ENCODE measurements at regions not wholly inside any gene's neighbourhood (a gene's known extent, or its start where the extent isn't known, plus 50 kb on each side); places are given as distances from the start of the nearest gene placed in this dataset.

GRCh38 chr3:82636177-82636576 is 874.7 kb upstream of the GBE1 start:
- CTCF ChIA-PET, result no interaction called here
- TF ChIP-seq EZH2phosphoT487 (IDR thresholded peaks at IDR 0.05; ENCODE audit: borderline replicate concordance, low read length) (no peak), EZH2 (IDR thresholded peaks at IDR 0.05; ENCODE audit: low read length, unreplicated experiment) (no peak), CTCF (conservative IDR thresholded peaks at IDR 0.05; ENCODE audit: low read depth, low read length) (no peak)

GRCh38 chr3:82633319-82633718 is 871.9 kb upstream of the GBE1 start:
- Histone ChIP-seq H3K36me3 (ENCODE audit: low read depth, low read length) (no peaks in the 10 kb centered on the region), H3K4me3 (ENCODE audit: low read length) (no peak overlapping the region), H3K27me3 (ENCODE audit: low read length) (no peaks in the 10 kb centered on the region), H2AFZ (ENCODE audit: low read length) (no peak overlapping the region), H3K9ac (ENCODE audit: low read length) (no peak overlapping the region), H3K9me2 (replicated peaks; ENCODE audit: low read length) (no peaks in the 10 kb centered on the region), H3K79me2 (ENCODE audit: low read length) (no peaks in the 10 kb centered on the region), H3K4me1 (ENCODE audit: insufficient read depth, low read length) (peaks cover 6% of the 10 kb centered on the region; the same call in 1 of the 2 replicates), H3F3A (ENCODE audit: low read length, unreplicated experiment) (no peaks in the 10 kb centered on the region), H3K27ac (ENCODE audit: low read length) (no peak overlapping the region), H4K20me1 (ENCODE audit: low read length) (no peaks in the 10 kb centered on the region), H3K4me2 (ENCODE audit: low read length) (no peak overlapping the region), H3K9me3 (ENCODE audit: low read length) (no peaks in the 10 kb centered on the region)
- CTCF ChIA-PET, result no interaction called here
- DNase-seq (no peak), ATAC-seq (no peak)
- intact Hi-C loops (cut with micrococcal nuclease), result no loop called here
- no peak for TF ChIP-seq CTCF (conservative IDR thresholded peaks at IDR 0.05; ENCODE audit: low read depth, low read length)
- no peak for TF ChIP-seq EZH2 (IDR thresholded peaks at IDR 0.05; ENCODE audit: low read length, unreplicated experiment)
- no peak for TF ChIP-seq EZH2phosphoT487 (IDR thresholded peaks at IDR 0.05; ENCODE audit: borderline replicate concordance, low read length)
- POLR2A ChIA-PET (ENCODE audit: unreplicated experiment), result no interaction called here
- no TSS peak for BruUV-seq (replicated peaks)

More at GRCh38 chr3:82636177-82636576, 874.7 kb upstream of the GBE1 start:
- DNase-seq, result no peak
- no peaks in the 10 kb centered on the region for H3K9me2 ChIP-seq (replicated peaks; ENCODE audit: low read length)
- H3K9me3 ChIP-seq (ENCODE audit: low read length), result no peaks in the 10 kb centered on the region; the same call in 1 of the 2 replicates
- no peaks in the 10 kb centered on the region for H3F3A ChIP-seq (ENCODE audit: low read length, unreplicated experiment)
- no TSS peak for BruUV-seq (replicated peaks)
- POLR2A ChIA-PET (ENCODE audit: unreplicated experiment), result no interaction called here
- no peak overlapping the region for H3K4me3 ChIP-seq (ENCODE audit: low read length)
- no peak overlapping the region for H3K4me2 ChIP-seq (ENCODE audit: low read length)
- ATAC-seq, result no peak
- no peaks in the 10 kb centered on the region for H3K27me3 ChIP-seq (ENCODE audit: low read length)
- H3K9ac ChIP-seq (ENCODE audit: low read length), result no peak overlapping the region
- no peaks in the 10 kb centered on the region for H3K4me1 ChIP-seq (ENCODE audit: insufficient read depth, low read length)
- no peak overlapping the region for H2AFZ ChIP-seq (ENCODE audit: low read length)
- intact Hi-C loops (cut with micrococcal nuclease), result no loop called here
- H4K20me1 ChIP-seq (ENCODE audit: low read length), result no peaks in the 10 kb centered on the region
- no peaks in the 10 kb centered on the region for H3K79me2 ChIP-seq (ENCODE audit: low read length)
- no peak overlapping the region for H3K27ac ChIP-seq (ENCODE audit: low read length)
- no peaks in the 10 kb centered on the region for H3K36me3 ChIP-seq (ENCODE audit: low read depth, low read length)

- no peaks in the 10 kb centered on the region for H3K9me2 ChIP-seq (replicated peaks; ENCODE audit: low read length)
- ATAC-seq (peak; percentile 54), DNase-seq (peak; percentile 12)
- H3K79me2 ChIP-seq (ENCODE audit: low read length), result no peaks in the 10 kb centered on the region
- no peak overlapping the region for H3K4me3 ChIP-seq (ENCODE audit: low read length)
- no peak overlapping the region for H2AFZ ChIP-seq (ENCODE audit: low read length)
- H3K27me3 ChIP-seq (ENCODE audit: low read length), result no peaks in the 10 kb centered on the region
- TF ChIP-seq EZH2 (IDR thresholded peaks at IDR 0.05; ENCODE audit: low read length, unreplicated experiment) (no peak), CTCF (conservative IDR thresholded peaks at IDR 0.05; ENCODE audit: low read depth, low read length) (no peak), EZH2phosphoT487 (IDR thresholded peaks at IDR 0.05; ENCODE audit: borderline replicate concordance, low read length) (no peak)
- no peak overlapping the region for H3K4me2 ChIP-seq (ENCODE audit: low read length)
- ChIA-PET CTCF (no interaction called here), POLR2A (ENCODE audit: unreplicated experiment) (no interaction called here)
- intact Hi-C loops (cut with micrococcal nuclease), result no loop called here
- no peaks in the 10 kb centered on the region for H4K20me1 ChIP-seq (ENCODE audit: low read length)
- no peaks in the 10 kb centered on the region for H3K36me3 ChIP-seq (ENCODE audit: low read depth, low read length)
- H3K27ac ChIP-seq (ENCODE audit: low read length), result no peak overlapping the region
- BruUV-seq (replicated peaks), result no TSS peak
- peaks cover 6% of the 10 kb centered on the region; the same call in 1 of the 2 replicates for H3K4me1 ChIP-seq (ENCODE audit: insufficient read depth, low read length)
- no peaks in the 10 kb centered on the region for H3F3A ChIP-seq (ENCODE audit: low read length, unreplicated experiment)
- no peak overlapping the region for H3K9ac ChIP-seq (ENCODE audit: low read length)
- H3K9me3 ChIP-seq (ENCODE audit: low read length), result no peaks in the 10 kb centered on the region
Observed at GRCh38 chr3:82629937-82630336, 868.5 kb upstream of the GBE1 start.

Data from PC-3 (cell line).